ENCODE measurements at regions not wholly inside any gene's neighbourhood (a gene's known extent, or its start where the extent isn't known, plus 50 kb on each side); places are given as distances from the start of the nearest gene placed in this dataset.

GRCh38 chr11:76268498-76268897, 62.2 kb upstream of the WNT11 start:
- dilution Hi-C loops (cut with MboI; ENCODE audit: extremely low pct_ligation_motif_present, low sequenced_read_pairs): no loop called here
- FAIRE-seq (no peak), DNase-seq (ENCODE audit: low read depth, low spot score) (no peak)
- H2AFZ ChIP-seq (ENCODE audit: control insufficient read depth, low read length): no peak overlapping the region
- H3K79me2 ChIP-seq (ENCODE audit: control insufficient read depth, insufficient read depth, low read length): no peaks in the 10 kb centered on the region
- peaks cover under 1% of the 10 kb centered on the region for H4K20me1 ChIP-seq (ENCODE audit: control insufficient read depth, extremely low read depth, insufficient read depth, low read length)
- no peak overlapping the region for H3K4me2 ChIP-seq (ENCODE audit: control insufficient read depth, extremely low read depth, insufficient read depth, low read depth, low read length)
- H3K4me1 ChIP-seq (ENCODE audit: control insufficient read depth, extremely low read depth, insufficient read depth, low read length): peaks cover 16% of the 10 kb centered on the region
- H3K27ac ChIP-seq (ENCODE audit: control insufficient read depth, insufficient read depth, low read length): no peak overlapping the region
- H3K27me3 ChIP-seq (ENCODE audit: control insufficient read depth, extremely low read depth, insufficient read depth, low read length): peaks cover 3% of the 10 kb centered on the region
- no peak overlapping the region for H3K4me3 ChIP-seq (ENCODE audit: control insufficient read depth in 2 of 3, extremely low read depth in 1 of 3, insufficient read depth in 2 of 3, low read depth in 1 of 3, low read length in 3 of 3)
- H3K9ac ChIP-seq (ENCODE audit: control insufficient read depth, extremely low read depth, insufficient read depth, low read length): no peak overlapping the region
- TF ChIP-seq CTCF (optimal IDR thresholded peaks at IDR 0.05 in 1 of 3, IDR thresholded peaks at IDR 0.05 in 1 of 3, conservative IDR thresholded peaks at IDR 0.05 in 1 of 3; ENCODE audit: extremely low read depth in 1 of 3, insufficient read depth in 2 of 3, low read length in 3 of 3) (no peak), EZH2 (IDR thresholded peaks at IDR 0.05; ENCODE audit: low read length) (no peak)
- no peaks in the 10 kb centered on the region for H3K9me3 ChIP-seq (ENCODE audit: control insufficient read depth, low read depth, low read length)
- H3K36me3 ChIP-seq (ENCODE audit: control insufficient read depth in 2 of 2, extremely low read depth in 1 of 2, insufficient read depth in 2 of 2, low read length in 2 of 2): no peaks in the 10 kb centered on the region
- no peaks in the 10 kb centered on the region for H3K9me1 ChIP-seq (ENCODE audit: control insufficient read depth, extremely low read depth, insufficient read depth, low read length)

- Histone ChIP-seq H3K9ac (ENCODE audit: control insufficient read depth, extremely low read depth, insufficient read depth, low read length) (no peak overlapping the region), H3K9me1 (ENCODE audit: control insufficient read depth, extremely low read depth, insufficient read depth, low read length) (no peaks in the 10 kb centered on the region), H3K4me2 (ENCODE audit: control insufficient read depth, extremely low read depth, insufficient read depth, low read depth, low read length) (no peak overlapping the region), H4K20me1 (ENCODE audit: control insufficient read depth, extremely low read depth, insufficient read depth, low read length) (no peaks in the 10 kb centered on the region), H2AFZ (ENCODE audit: control insufficient read depth, low read length) (no peak overlapping the region), H3K4me3 (ENCODE audit: control insufficient read depth in 2 of 3, extremely low read depth in 1 of 3, insufficient read depth in 2 of 3, low read depth in 1 of 3, low read length in 3 of 3) (no peak overlapping the region), H3K27ac (ENCODE audit: control insufficient read depth, insufficient read depth, low read length) (no peak overlapping the region), H3K36me3 (ENCODE audit: control insufficient read depth in 2 of 2, extremely low read depth in 1 of 2, insufficient read depth in 2 of 2, low read length in 2 of 2) (no peaks in the 10 kb centered on the region), H3K79me2 (ENCODE audit: control insufficient read depth, insufficient read depth, low read length) (no peaks in the 10 kb centered on the region), H3K4me1 (ENCODE audit: control insufficient read depth, extremely low read depth, insufficient read depth, low read length) (peaks cover 16% of the 10 kb centered on the region), H3K9me3 (ENCODE audit: control insufficient read depth, low read depth, low read length) (no peaks in the 10 kb centered on the region), H3K27me3 (ENCODE audit: control insufficient read depth, extremely low read depth, insufficient read depth, low read length) (peaks cover 9% of the 10 kb centered on the region)
- dilution Hi-C loops (cut with MboI; ENCODE audit: extremely low pct_ligation_motif_present, low sequenced_read_pairs): no loop called here
- FAIRE-seq: no peak
- DNase-seq (ENCODE audit: low read depth, low spot score): no peak
- no peak for TF ChIP-seq CTCF (optimal IDR thresholded peaks at IDR 0.05 in 1 of 3, IDR thresholded peaks at IDR 0.05 in 1 of 3, conservative IDR thresholded peaks at IDR 0.05 in 1 of 3; ENCODE audit: extremely low read depth in 1 of 3, insufficient read depth in 2 of 3, low read length in 3 of 3)
- TF ChIP-seq EZH2 (IDR thresholded peaks at IDR 0.05; ENCODE audit: low read length): no peak
Observed at GRCh38 chr11:76267556-76267955, 61.3 kb upstream of the WNT11 start.
